HFFc6 (cell line): ENCODE measurements at regions not wholly inside any gene's neighbourhood (a gene's known extent, or its start where the extent isn't known, plus 50 kb on each side); places are given as distances from the start of the nearest gene placed in this dataset.

Source experiments
- DNase-seq: peaks from one replicate; pipeline ENCODE4 v3.0.0-alpha.2; 2018
- H3K27ac Mint-ChIP-seq: 2 replicates; pipeline ENCODE4 v1.8.0; 2020; ENCODE audit warnings: mild to moderate bottlenecking, mixed read lengths
- H3K27me3 Mint-ChIP-seq: 2 replicates; pipeline ENCODE4 v1.8.0; 2021; ENCODE audit warnings: mild to moderate bottlenecking, moderate library complexity, mixed read lengths; ENCODE audit not compliant: insufficient read depth
- H3K36me3 Mint-ChIP-seq: 2 replicates; pipeline ENCODE4 v1.8.0; 2021; ENCODE audit warnings: low read depth, mixed read lengths
- H3K4me1 Mint-ChIP-seq: 2 replicates; pipeline ENCODE4 v1.8.0; 2020; ENCODE audit warnings: low read depth, mixed read lengths
- H3K4me3 Mint-ChIP-seq: 2 replicates; pipeline ENCODE4 v1.8.0; 2020; ENCODE audit warnings: mild to moderate bottlenecking, moderate library complexity, mixed read lengths
- H3K9me3 Mint-ChIP-seq: 2 replicates; pipeline ENCODE4 v1.8.0; 2020; ENCODE audit warnings: mild to moderate bottlenecking, mixed read lengths
- TF ChIP-seq, protein P1 (sequence below): fragments of 200-600 bp; sonication (generic); IDR thresholded peaks from 2 replicates; pipeline ENCODE4 v1.5.0; 2021; ENCODE audit warnings: antibody characterized with exemption, mild to moderate bottlenecking

DNA sequence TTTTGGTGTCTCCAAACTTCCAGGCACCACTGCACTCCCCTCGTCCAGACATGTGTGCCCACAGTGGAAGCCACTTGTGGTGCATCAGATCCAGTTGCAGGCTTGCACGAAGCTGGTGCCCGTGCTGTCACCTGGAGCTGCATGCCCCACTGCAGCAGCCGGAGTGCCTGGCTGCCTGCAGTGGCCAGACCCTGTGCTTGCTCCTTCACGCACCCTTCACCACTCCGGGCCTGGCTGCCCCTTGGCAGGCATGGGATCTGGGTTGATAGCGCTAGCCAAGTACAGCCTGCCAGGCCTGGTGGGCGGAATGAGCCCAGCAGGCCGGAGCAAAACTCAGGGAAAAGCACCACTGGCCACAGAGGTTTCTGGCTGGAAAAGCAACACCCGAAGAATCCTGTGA lies 50.2 kb upstream of the SHISA3 start:
- H3K9me3 Mint-ChIP-seq, result peaks cover 11% of the 10 kb centered on the region; the same call in 1 of the 2 replicates
- DNase-seq, result no peak
- no peaks in the 10 kb centered on the region for H3K4me1 Mint-ChIP-seq
- TF ChIP-seq, protein P1, sequence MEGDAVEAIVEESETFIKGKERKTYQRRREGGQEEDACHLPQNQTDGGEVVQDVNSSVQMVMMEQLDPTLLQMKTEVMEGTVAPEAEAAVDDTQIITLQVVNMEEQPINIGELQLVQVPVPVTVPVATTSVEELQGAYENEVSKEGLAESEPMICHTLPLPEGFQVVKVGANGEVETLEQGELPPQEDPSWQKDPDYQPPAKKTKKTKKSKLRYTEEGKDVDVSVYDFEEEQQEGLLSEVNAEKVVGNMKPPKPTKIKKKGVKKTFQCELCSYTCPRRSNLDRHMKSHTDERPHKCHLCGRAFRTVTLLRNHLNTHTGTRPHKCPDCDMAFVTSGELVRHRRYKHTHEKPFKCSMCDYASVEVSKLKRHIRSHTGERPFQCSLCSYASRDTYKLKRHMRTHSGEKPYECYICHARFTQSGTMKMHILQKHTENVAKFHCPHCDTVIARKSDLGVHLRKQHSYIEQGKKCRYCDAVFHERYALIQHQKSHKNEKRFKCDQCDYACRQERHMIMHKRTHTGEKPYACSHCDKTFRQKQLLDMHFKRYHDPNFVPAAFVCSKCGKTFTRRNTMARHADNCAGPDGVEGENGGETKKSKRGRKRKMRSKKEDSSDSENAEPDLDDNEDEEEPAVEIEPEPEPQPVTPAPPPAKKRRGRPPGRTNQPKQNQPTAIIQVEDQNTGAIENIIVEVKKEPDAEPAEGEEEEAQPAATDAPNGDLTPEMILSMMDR, result no peak
- H3K27me3 Mint-ChIP-seq, result no peaks in the 10 kb centered on the region
- H3K27ac Mint-ChIP-seq, result no peak overlapping the region
- no peak overlapping the region for H3K4me3 Mint-ChIP-seq
- no peaks in the 10 kb centered on the region for H3K36me3 Mint-ChIP-seq
